GM12878 (cell line): ENCODE measurements at regions not wholly inside any gene's neighbourhood (a gene's known extent, or its start where the extent isn't known, plus 50 kb on each side); places are given as distances from the start of the nearest gene placed in this dataset.

Source experiments
- ATAC-seq: fragments of 200-7000 bp; cut with Tn5 transposase; 3 replicates; pipeline ENCODE4 v1.9.1; 2020; ENCODE audit warnings: mild to moderate bottlenecking, moderate library complexity
- BruUV-seq: library from RNA; stranded (reverse); fragments of 400-500 nt; replicated peaks from 2 replicates; lab custom pipeline; 2021; lab: Mats Ljungman, UMichigan
- CTCF ChIA-PET: fragments of 300-600 bp; sonication (Branson Sonifier 250); formaldehyde crosslinking; extraction: SDS; loops from one replicate; lab custom pipeline; 2021; ENCODE audit warnings: inconsistent platforms; lab: Yijun Ruan, JAX
- POLR2A ChIA-PET: fragments of 350-600 bp; formaldehyde crosslinking; extraction: SDS; loops from one replicate; lab custom pipeline; 2021; ENCODE audit warnings: inconsistent platforms; lab: Charles Lee
- RAD21 ChIA-PET: fragments of 300-600 bp; sonication (Branson Sonifier 250); formaldehyde crosslinking; loops from one replicate; lab custom pipeline; 2023; ENCODE audit warnings: antibody characterized with exemption; ENCODE audit not compliant: unreplicated experiment; lab: Charles Lee
- SMC1A ChIA-PET: fragments of 300-600 bp; sonication (Branson Sonifier 250); formaldehyde crosslinking; loops from one replicate; lab custom pipeline; 2023; ENCODE audit not compliant: unreplicated experiment, uncharacterized antibody; lab: Charles Lee
- DNase-seq: peaks from one replicate; pipeline ENCODE4 v3.0.0-alpha.2; 2011; ENCODE audit warnings: low read depth, low spot score
- FAIRE-seq: peaks from 3 replicates; lab custom pipeline; 2011; peaks lifted over from hg19 to GRCh38; lab: Jason Lieb, UNC
- H2AFZ ChIP-seq: 2 replicates; pipeline ENCODE4 v1.6.0; 2011; ENCODE audit warnings: low read depth, low read length, control low read depth; ENCODE audit not compliant: control insufficient read depth
- H3K27ac ChIP-seq: 2 replicates; pipeline ENCODE4 v1.5.1; 2011; ENCODE audit warnings: control low read depth; ENCODE audit not compliant: control insufficient read depth, insufficient read depth
- H3K27me3 ChIP-seq, 2 experiments: replicated peaks in 1 of 2; 2 replicates each; pipeline versions ENCODE4 v1.6.0 to v1.6.1; 2011; ENCODE audit warnings: low read length in 1 of 2; ENCODE audit not compliant: control insufficient read depth in 2 of 2, insufficient read depth in 2 of 2
- H3K36me3 ChIP-seq, 2 experiments: 2 replicates each; pipeline ENCODE4 v1.5.1; 2011; ENCODE audit warnings: low read length in 1 of 2; ENCODE audit not compliant: control insufficient read depth in 2 of 2, insufficient read depth in 2 of 2
- H3K4me1 ChIP-seq: 2 replicates; pipeline ENCODE4 v1.6.1; 2011; ENCODE audit warnings: mild to moderate bottlenecking, low read length, moderate library complexity, mixed read lengths; ENCODE audit not compliant: control insufficient read depth, insufficient read depth
- H3K4me2 ChIP-seq: 2 replicates; pipeline ENCODE4 v1.6.0; 2011; ENCODE audit warnings: control low read depth; ENCODE audit not compliant: control insufficient read depth, insufficient read depth
- H3K4me3 ChIP-seq: fragments of 200-600 bp; sonication (generic); 2 replicates; pipeline ENCODE4 v1.5.1; 2016
- H3K79me2 ChIP-seq: 2 replicates; pipeline ENCODE4 v1.6.0; 2011; ENCODE audit warnings: low read length; ENCODE audit not compliant: control insufficient read depth, insufficient read depth
- H3K9ac ChIP-seq: 2 replicates; pipeline ENCODE4 v1.8.0; 2011; ENCODE audit warnings: low read length, control low read depth, mixed read lengths; ENCODE audit not compliant: control insufficient read depth, insufficient read depth
- H3K9me3 ChIP-seq: replicated peaks from 3 replicates; pipeline ENCODE4 v1.5.1; 2011; ENCODE audit warnings: mild to moderate bottlenecking, low read length; ENCODE audit not compliant: control insufficient read depth, insufficient read depth
- H4K20me1 ChIP-seq: 2 replicates; pipeline ENCODE4 v1.6.0; 2011; ENCODE audit not compliant: control insufficient read depth, insufficient read depth
- IKZF1 ChIP-seq: fragments of 450-650 bp; conservative IDR thresholded peaks from 2 replicates; pipeline ENCODE4 v1.6.1; 2017; ENCODE audit warnings: antibody characterized with exemption, mild to moderate bottlenecking
- NFXL1 ChIP-seq: fragments of 450-650 bp; IDR thresholded peaks from 2 replicates; pipeline ENCODE4 v1.6.1; 2017; ENCODE audit warnings: antibody characterized with exemption, mild to moderate bottlenecking, borderline replicate concordance
- PAX5 ChIP-seq: IDR thresholded peaks from 2 replicates; pipeline ENCODE4 v1.6.1; 2011; ENCODE audit warnings: low read depth, low read length, borderline replicate concordance
- POU2F2 ChIP-seq: IDR thresholded peaks from 3 replicates; pipeline ENCODE4 v1.6.1; 2011; ENCODE audit warnings: low read depth, mild to moderate bottlenecking, low read length, borderline replicate concordance
- RAD51 ChIP-seq: fragments of 450-650 bp; IDR thresholded peaks from 2 replicates; pipeline ENCODE4 v1.6.1; 2016; ENCODE audit warnings: moderate library complexity, mild to moderate bottlenecking, inconsistent platforms
- RCOR1 ChIP-seq: conservative IDR thresholded peaks from 2 replicates; pipeline ENCODE4 v1.6.1; 2012; ENCODE audit warnings: low read depth, low read length, improper control_type of control experiment
- SPI1 ChIP-seq: IDR thresholded peaks from 2 replicates; pipeline ENCODE4 v1.6.1; 2011; ENCODE audit warnings: low read depth, mild to moderate bottlenecking, low read length, moderate library complexity, borderline replicate concordance; ENCODE audit not compliant: insufficient read depth
- SREBF2 ChIP-seq: IDR thresholded peaks from 2 replicates; pipeline ENCODE4 v1.6.1; 2012; ENCODE audit warnings: mild to moderate bottlenecking, low read length
- TCF12 ChIP-seq: IDR thresholded peaks from 2 replicates; pipeline ENCODE4 v1.6.1; 2011; ENCODE audit warnings: low read depth, mild to moderate bottlenecking, low read length
- YY1 ChIP-seq: IDR thresholded peaks from 2 replicates; pipeline ENCODE4 v1.6.1; 2011; ENCODE audit warnings: low read depth, mild to moderate bottlenecking, low read length
- WGBS: methylation state at CpG from one replicate; pipeline ENCODE4 v1.1.6; 2016; ENCODE audit warnings: low lambda C conversion rate; ENCODE audit not compliant: insufficient replicate concordance, insufficient coverage; ENCODE audit errors: missing lambda C conversion rate; 5-methylcytosine and 5-hydroxymethylcytosine counted together
- in situ Hi-C: fragments of 300-500 bp; cut with MboI; formaldehyde crosslinking; loops from 9 replicates; pipeline ENCODE4 v1.14.3; 2018; ENCODE audit warnings: mixed read lengths
- intact Hi-C: fragments of 100-400 bp; cut with micrococcal nuclease; formaldehyde crosslinking; loops from one replicate; pipeline ENCODE4 v1.14.2; 2022; ENCODE audit not compliant: unreplicated experiment
- TF ChIP-seq, protein P1 (sequence below): IDR thresholded peaks from 2 replicates; pipeline ENCODE4 v1.6.1; 2012; ENCODE audit warnings: low read depth, low read length, improper control_type of control experiment
- TF ChIP-seq, protein P2 (sequence below): fragments of 450-650 bp; IDR thresholded peaks from 2 replicates; pipeline ENCODE4 v1.6.1; 2016; ENCODE audit warnings: mild to moderate bottlenecking
- TF ChIP-seq, protein P3 (sequence below): fragments of 450-650 bp; IDR thresholded peaks from 2 replicates; pipeline ENCODE4 v1.6.1; 2014; ENCODE audit warnings: mild to moderate bottlenecking
- TF ChIP-seq, protein P4 (sequence below): fragments of 450-650 bp; IDR thresholded peaks from 2 replicates; pipeline ENCODE4 v1.6.1; 2017; ENCODE audit warnings: low read depth, mild to moderate bottlenecking, moderate library complexity

DNA sequence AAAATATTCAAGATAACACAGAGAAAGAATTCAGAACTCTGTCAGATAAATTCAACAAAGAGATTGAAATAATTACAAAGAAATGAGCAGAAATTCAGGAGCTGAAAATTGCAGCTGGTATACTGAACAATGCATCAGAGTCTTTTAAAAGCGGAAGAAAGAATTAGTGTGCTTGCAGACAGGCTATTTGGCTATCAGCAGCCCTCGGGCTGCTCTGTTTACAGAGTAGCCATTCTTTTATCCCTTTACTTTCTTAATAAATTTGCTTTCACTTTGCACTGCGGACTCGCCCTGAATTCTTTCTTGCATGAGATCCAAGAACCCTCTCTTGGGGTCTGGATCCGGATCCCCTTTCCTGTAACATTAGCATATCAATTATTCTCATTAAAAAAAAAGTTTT is 1040.0 kb downstream of the SORCS3 start:
- Histone ChIP-seq H2AFZ (no peak overlapping the region), H3K4me2 (no peak overlapping the region), H3K9ac (no peak overlapping the region), H3K27ac (no peak overlapping the region), H4K20me1 (no peaks in the 10 kb centered on the region), H3K79me2 (no peaks in the 10 kb centered on the region), H3K4me3 (no peak overlapping the region), H3K36me3 (no peaks in the 10 kb centered on the region)
- FAIRE-seq (no peak), DNase-seq (no peak)
- ChIA-PET CTCF (no interaction called here), POLR2A (no interaction called here), SMC1A (no interaction called here)
- BruUV-seq: no TSS peak
- 22% methylated on average over 5 of the region's 5 CpGs for WGBS
- intact Hi-C loops (no loop called here), in situ Hi-C loops (no loop called here)
- no peak for TF ChIP-seq NFXL1
- TF ChIP-seq, protein P1, sequence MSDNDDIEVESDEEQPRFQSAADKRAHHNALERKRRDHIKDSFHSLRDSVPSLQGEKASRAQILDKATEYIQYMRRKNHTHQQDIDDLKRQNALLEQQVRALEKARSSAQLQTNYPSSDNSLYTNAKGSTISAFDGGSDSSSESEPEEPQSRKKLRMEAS: no peak
- TF ChIP-seq, protein P2, sequence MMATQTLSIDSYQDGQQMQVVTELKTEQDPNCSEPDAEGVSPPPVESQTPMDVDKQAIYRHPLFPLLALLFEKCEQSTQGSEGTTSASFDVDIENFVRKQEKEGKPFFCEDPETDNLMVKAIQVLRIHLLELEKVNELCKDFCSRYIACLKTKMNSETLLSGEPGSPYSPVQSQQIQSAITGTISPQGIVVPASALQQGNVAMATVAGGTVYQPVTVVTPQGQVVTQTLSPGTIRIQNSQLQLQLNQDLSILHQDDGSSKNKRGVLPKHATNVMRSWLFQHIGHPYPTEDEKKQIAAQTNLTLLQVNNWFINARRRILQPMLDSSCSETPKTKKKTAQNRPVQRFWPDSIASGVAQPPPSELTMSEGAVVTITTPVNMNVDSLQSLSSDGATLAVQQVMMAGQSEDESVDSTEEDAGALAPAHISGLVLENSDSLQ: no peak
- TF ChIP-seq, protein P3, sequence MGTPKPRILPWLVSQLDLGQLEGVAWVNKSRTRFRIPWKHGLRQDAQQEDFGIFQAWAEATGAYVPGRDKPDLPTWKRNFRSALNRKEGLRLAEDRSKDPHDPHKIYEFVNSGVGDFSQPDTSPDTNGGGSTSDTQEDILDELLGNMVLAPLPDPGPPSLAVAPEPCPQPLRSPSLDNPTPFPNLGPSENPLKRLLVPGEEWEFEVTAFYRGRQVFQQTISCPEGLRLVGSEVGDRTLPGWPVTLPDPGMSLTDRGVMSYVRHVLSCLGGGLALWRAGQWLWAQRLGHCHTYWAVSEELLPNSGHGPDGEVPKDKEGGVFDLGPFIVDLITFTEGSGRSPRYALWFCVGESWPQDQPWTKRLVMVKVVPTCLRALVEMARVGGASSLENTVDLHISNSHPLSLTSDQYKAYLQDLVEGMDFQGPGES: no peak
- TF ChIP-seq PAX5: no peak
- TF ChIP-seq, protein P4, sequence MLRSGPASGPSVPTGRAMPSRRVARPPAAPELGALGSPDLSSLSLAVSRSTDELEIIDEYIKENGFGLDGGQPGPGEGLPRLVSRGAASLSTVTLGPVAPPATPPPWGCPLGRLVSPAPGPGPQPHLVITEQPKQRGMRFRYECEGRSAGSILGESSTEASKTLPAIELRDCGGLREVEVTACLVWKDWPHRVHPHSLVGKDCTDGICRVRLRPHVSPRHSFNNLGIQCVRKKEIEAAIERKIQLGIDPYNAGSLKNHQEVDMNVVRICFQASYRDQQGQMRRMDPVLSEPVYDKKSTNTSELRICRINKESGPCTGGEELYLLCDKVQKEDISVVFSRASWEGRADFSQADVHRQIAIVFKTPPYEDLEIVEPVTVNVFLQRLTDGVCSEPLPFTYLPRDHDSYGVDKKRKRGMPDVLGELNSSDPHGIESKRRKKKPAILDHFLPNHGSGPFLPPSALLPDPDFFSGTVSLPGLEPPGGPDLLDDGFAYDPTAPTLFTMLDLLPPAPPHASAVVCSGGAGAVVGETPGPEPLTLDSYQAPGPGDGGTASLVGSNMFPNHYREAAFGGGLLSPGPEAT: no peak
- TF ChIP-seq YY1: no peak
- no peak for TF ChIP-seq POU2F2
- no peak for TF ChIP-seq IKZF1
- no peak for TF ChIP-seq SPI1
- no peak for TF ChIP-seq SREBF2
- TF ChIP-seq RAD51: no peak
- no peak for TF ChIP-seq RCOR1
- no peak for TF ChIP-seq TCF12
- TF ChIP-seq, all 136 proteins: peak for 0
- ATAC-seq: no peak
- H3K27me3 ChIP-seq: no peaks in the 10 kb centered on the region
- no peaks in the 10 kb centered on the region for H3K9me3 ChIP-seq
- no peaks in the 10 kb centered on the region for H3K4me1 ChIP-seq
- RAD21 ChIA-PET: no interaction called here
